Dermis microvascular lymphatic vessel endothelial cell (primary cell): ENCODE measurements at regions not wholly inside any gene's neighbourhood (a gene's known extent, or its start where the extent isn't known, plus 50 kb on each side); places are given as distances from the start of the nearest gene placed in this dataset.
"Not testable (repeated sequence)": the region's sequence is repeated elsewhere in the genome, so short reads cannot be mapped to it uniquely, and the experiment has no call there.

Experiments used
- DNase-seq, 2 donors: peaks; one replicate each; pipeline versions ENCODE4 v3.0.0 to v3.0.0-alpha.2; 2010; ENCODE audit warnings: low read depth in 2 of 2

- DNase-seq, result no peak
Measured at GRCh38 chr4:15336410-15337167, 91.2 kb upstream of the C1QTNF7 start.

GRCh38 chr4:15337168-15337657 is 90.6 kb upstream of the C1QTNF7 start:
- DNase-seq, result not testable (repeated sequence)

- DNase-seq, result no peak
Measured at GRCh38 chr4:15339737-15340136, 88.1 kb upstream of the C1QTNF7 start.

- no peak for DNase-seq
Measured at GRCh38 chr4:15340332-15340731, 87.5 kb upstream of the C1QTNF7 start.

GRCh38 chr4:15340902-15341732 is 86.7 kb upstream of the C1QTNF7 start:
- DNase-seq, result no peak

GRCh38 chr4:15341733-15342300 is 86.0 kb upstream of the C1QTNF7 start:
- no peak for DNase-seq

- DNase-seq, result no peak
Measured at GRCh38 chr4:15343000-15343399, 84.8 kb upstream of the C1QTNF7 start.

- DNase-seq, result no peak
Measured at GRCh38 chr4:15343581-15343980, 84.3 kb upstream of the C1QTNF7 start.

GRCh38 chr4:15344041-15344440 is 83.8 kb upstream of the C1QTNF7 start:
- DNase-seq, result no peak

- no peak for DNase-seq
Measured at GRCh38 chr4:15345134-15345533, 82.7 kb upstream of the C1QTNF7 start.

- no peak for DNase-seq
Measured at GRCh38 chr4:15348236-15348635, 79.6 kb upstream of the C1QTNF7 start.

GRCh38 chr4:15348695-15349094 is 79.1 kb upstream of the C1QTNF7 start:
- DNase-seq, result no peak

- no peak for DNase-seq
Measured at GRCh38 chr4:15349531-15349935, 78.3 kb upstream of the C1QTNF7 start.

- no peak for DNase-seq
Measured at GRCh38 chr4:15349965-15350364, 77.9 kb upstream of the C1QTNF7 start.

- DNase-seq, result no peak
Measured at GRCh38 chr4:15352524-15352923, 75.3 kb upstream of the C1QTNF7 start.

- no peak for DNase-seq
Measured at GRCh38 chr4:15353207-15353606, 74.6 kb upstream of the C1QTNF7 start.

GRCh38 chr4:15354371-15355297 is 73.2 kb upstream of the C1QTNF7 start:
- no peak for DNase-seq

- no peak for DNase-seq
Measured at GRCh38 chr4:15361529-15361928, 66.3 kb upstream of the C1QTNF7 start.

GRCh38 chr4:15362541-15362940 is 65.3 kb upstream of the C1QTNF7 start:
- no peak for DNase-seq

- no peak for DNase-seq
Measured at GRCh38 chr4:15364183-15364582, 63.6 kb upstream of the C1QTNF7 start.

GRCh38 chr4:15365641-15366040 is 62.2 kb upstream of the C1QTNF7 start:
- DNase-seq, result no peak
